HEK293T (cell line): ENCODE measurements at regions not wholly inside any gene's neighbourhood (a gene's known extent, or its start where the extent isn't known, plus 50 kb on each side); places are given as distances from the start of the nearest gene placed in this dataset.

Source experiments
- ELF4 ChIP-seq: fragments of 450-650 bp; IDR thresholded peaks from 2 replicates; pipeline ENCODE4 v1.6.1; 2017; ENCODE audit warnings: antibody characterized with exemption
- FOXA1 ChIP-seq: fragments of 450-650 bp; IDR thresholded peaks from 2 replicates; pipeline ENCODE4 v1.6.1; 2016; ENCODE audit warnings: mild to moderate bottlenecking
- FOXM1 ChIP-seq: fragments of 450-650 bp; IDR thresholded peaks from 2 replicates; pipeline ENCODE4 v1.6.1; 2017; ENCODE audit warnings: mild to moderate bottlenecking, borderline replicate concordance
- HDGF ChIP-seq: fragments of 450-650 bp; IDR thresholded peaks from 2 replicates; pipeline ENCODE4 v1.6.1; 2017; ENCODE audit warnings: antibody characterized with exemption, borderline replicate concordance
- L3MBTL2 ChIP-seq: fragments of 450-650 bp; conservative IDR thresholded peaks from 2 replicates; pipeline ENCODE4 v1.6.1; 2016; ENCODE audit warnings: mild to moderate bottlenecking
- LEF1 ChIP-seq: fragments of 450-650 bp; IDR thresholded peaks from 2 replicates; pipeline ENCODE4 v1.6.1; 2017; ENCODE audit warnings: mild to moderate bottlenecking, borderline replicate concordance
- SUZ12 ChIP-seq: fragments of 450-650 bp; IDR thresholded peaks from 2 replicates; pipeline ENCODE4 v1.6.1; 2016; ENCODE audit warnings: mild to moderate bottlenecking
- TARDBP ChIP-seq: fragments of 450-650 bp; IDR thresholded peaks from 2 replicates; pipeline ENCODE4 v1.6.1; 2016
- TF ChIP-seq, protein P1 (sequence below): fragments of 450-650 bp; IDR thresholded peaks from 2 replicates; pipeline ENCODE4 v1.6.1; 2016

DNA sequence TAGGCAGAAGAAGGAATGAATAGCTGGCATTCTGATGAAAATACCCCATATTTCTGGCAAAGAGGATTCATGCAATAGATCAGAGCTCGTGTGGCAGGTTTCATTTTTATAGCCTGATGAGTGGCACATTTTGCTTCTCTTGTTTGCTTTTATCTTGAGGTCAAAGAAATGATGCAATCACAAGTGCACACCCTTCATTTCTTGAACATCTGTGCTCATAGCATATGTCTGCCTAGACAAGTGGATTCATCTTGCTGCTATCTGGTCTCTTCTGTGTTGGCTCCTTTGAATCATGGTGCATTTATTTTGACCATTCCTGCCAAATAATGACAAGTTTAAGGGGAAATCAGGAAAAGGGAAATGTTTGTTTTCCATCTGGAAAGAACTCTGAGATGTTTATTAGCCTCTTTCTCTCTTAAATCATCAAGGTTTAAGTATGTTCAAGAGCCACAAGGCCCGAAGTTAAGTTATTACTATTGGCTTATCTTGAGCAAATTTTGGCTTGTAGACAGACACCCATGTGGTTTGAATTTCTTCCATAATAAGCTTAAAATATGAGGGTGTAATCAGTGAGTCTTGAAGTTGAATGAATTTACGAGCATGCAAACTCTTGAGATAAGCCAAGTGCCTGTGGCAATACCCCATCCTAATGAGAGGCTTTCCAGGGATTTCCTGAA is 59.3 kb upstream of the HS3ST1 start:
- no peak for TF ChIP-seq TARDBP
- TF ChIP-seq ELF4 = no peak
- no peak for TF ChIP-seq SUZ12
- no peak for TF ChIP-seq HDGF
- no peak for TF ChIP-seq FOXM1
- TF ChIP-seq FOXA1 = no peak
- no peak for TF ChIP-seq LEF1
- TF ChIP-seq, protein P1, sequence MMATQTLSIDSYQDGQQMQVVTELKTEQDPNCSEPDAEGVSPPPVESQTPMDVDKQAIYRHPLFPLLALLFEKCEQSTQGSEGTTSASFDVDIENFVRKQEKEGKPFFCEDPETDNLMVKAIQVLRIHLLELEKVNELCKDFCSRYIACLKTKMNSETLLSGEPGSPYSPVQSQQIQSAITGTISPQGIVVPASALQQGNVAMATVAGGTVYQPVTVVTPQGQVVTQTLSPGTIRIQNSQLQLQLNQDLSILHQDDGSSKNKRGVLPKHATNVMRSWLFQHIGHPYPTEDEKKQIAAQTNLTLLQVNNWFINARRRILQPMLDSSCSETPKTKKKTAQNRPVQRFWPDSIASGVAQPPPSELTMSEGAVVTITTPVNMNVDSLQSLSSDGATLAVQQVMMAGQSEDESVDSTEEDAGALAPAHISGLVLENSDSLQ = no peak
- no peak for TF ChIP-seq L3MBTL2
